A549 (cell line): ENCODE measurements at regions not wholly inside any gene's neighbourhood (a gene's known extent, or its start where the extent isn't known, plus 50 kb on each side); places are given as distances from the start of the nearest gene placed in this dataset.
"Not testable (repeated sequence)": the region's sequence is repeated elsewhere in the genome, so short reads cannot be mapped to it uniquely, and the experiment has no call there.

ENCODE experiments used
- ATAC-seq, 2 experiments: fragments of 200-7000 bp in 1 of 2; fragments of >200 bp in 1 of 2; cut with Nextera tagmentation in 1 of 2; cut with Tn5 transposase in 1 of 2; 3 replicates each; pipeline versions ENCODE4 v1.8.0 to v1.9.1; 2018 to 2020; ENCODE audit warnings: mild to moderate bottlenecking in 1 of 2, moderate library complexity in 1 of 2
- CTCF ChIA-PET: fragments of 300-600 bp; sonication (Branson Sonifier 250); formaldehyde crosslinking; extraction: SDS; loops from one replicate; lab custom pipeline; 2021; ENCODE audit warnings: antibody characterized with exemption, inconsistent platforms; lab: Yijun Ruan, JAX
- POLR2A ChIA-PET: fragments of 350-600 bp; formaldehyde crosslinking; extraction: SDS; loops from one replicate; lab custom pipeline; 2021; ENCODE audit warnings: antibody characterized with exemption, inconsistent platforms; lab: Yijun Ruan, JAX
- DNase-seq, 2 experiments: peaks; one replicate each; pipeline versions ENCODE4 v3.0.0 to v3.0.0-alpha.2; 2011 to 2016; ENCODE audit warnings: low read depth in 1 of 2, low spot score in 1 of 2
- FAIRE-seq: peaks from 2 replicates; lab custom pipeline; 2011; peaks lifted over from hg19 to GRCh38; lab: Jason Lieb, UNC
- H3K27ac ChIP-seq, 2 experiments: fragments of >200 bp; sonication (Bioruptor Twin); formaldehyde crosslinking; 3 replicates each; pipeline ENCODE4 v1.5.1; 2016 to 2017
- H3K4me1 ChIP-seq: fragments of >200 bp; sonication (Bioruptor Twin); formaldehyde crosslinking; 3 replicates; pipeline ENCODE4 v1.6.1; 2016
- H3K4me2 ChIP-seq: fragments of >200 bp; sonication (Bioruptor Twin); formaldehyde crosslinking; 3 replicates; pipeline ENCODE4 v1.6.1; 2016
- H3K4me3 ChIP-seq: fragments of >200 bp; sonication (Bioruptor Twin); formaldehyde crosslinking; 3 replicates; pipeline ENCODE4 v1.5.1; 2016
- H3K9me3 ChIP-seq: fragments of >200 bp; sonication (Bioruptor Twin); formaldehyde crosslinking; 3 replicates; pipeline ENCODE4 v1.6.1; 2016
- CHD2 ChIP-seq: fragments of 150-350 bp; IDR thresholded peaks from 2 replicates; pipeline ENCODE4 v1.6.1; 2014; ENCODE audit warnings: low read length; ENCODE audit not compliant: partially characterized antibody
- CHD4 ChIP-seq: fragments of 200-600 bp; sonication (generic); IDR thresholded peaks from 2 replicates; pipeline ENCODE4 v1.6.1; 2016; ENCODE audit warnings: antibody characterized with exemption, mild to moderate bottlenecking, borderline replicate concordance
- ESRRA ChIP-seq: fragments of 150-350 bp; IDR thresholded peaks from 2 replicates; pipeline ENCODE4 v1.6.1; 2014; ENCODE audit warnings: mild to moderate bottlenecking, low read length, borderline replicate concordance
- FOSB ChIP-seq: fragments of 250-450 bp; sonication (Bioruptor Pico); IDR thresholded peaks from 2 replicates; pipeline ENCODE4 v1.5.0; 2020; ENCODE audit warnings: mild to moderate bottlenecking, moderate library complexity
- FOSL2 ChIP-seq, 2 experiments: fragments of 450-650 bp in 1 of 2; fragments of >200 bp in 1 of 2; sonication (Bioruptor Twin) in 1 of 2; formaldehyde crosslinking; IDR thresholded peaks; 2 replicates each; pipeline versions ENCODE4 v1.5.0 to v1.6.1; 2016 to 2020; ENCODE audit warnings: mild to moderate bottlenecking in 1 of 2, moderate library complexity in 1 of 2
- FOXS1 ChIP-seq: fragments of 250-450 bp; sonication (Bioruptor Pico); IDR thresholded peaks from 2 replicates; pipeline ENCODE4 v1.5.0; 2020; ENCODE audit warnings: mild to moderate bottlenecking, moderate library complexity
- HDAC2 ChIP-seq: fragments of 200-600 bp; sonication (generic); IDR thresholded peaks from 2 replicates; pipeline ENCODE4 v1.6.1; 2016
- HOXA7 ChIP-seq: fragments of 250-450 bp; sonication (Bioruptor Pico); IDR thresholded peaks from 2 replicates; pipeline ENCODE4 v1.5.0; 2020; ENCODE audit warnings: mild to moderate bottlenecking, moderate library complexity
- HOXB5 ChIP-seq: fragments of 250-450 bp; sonication (Bioruptor Pico); IDR thresholded peaks from 2 replicates; pipeline ENCODE4 v1.5.0; 2020; ENCODE audit warnings: mild to moderate bottlenecking, moderate library complexity
- KDM1A ChIP-seq: fragments of 200-600 bp; sonication (generic); IDR thresholded peaks from 2 replicates; pipeline ENCODE4 v1.6.1; 2016; ENCODE audit warnings: low read depth, mild to moderate bottlenecking
- PHF8 ChIP-seq: fragments of 200-600 bp; sonication (generic); IDR thresholded peaks from 2 replicates; pipeline ENCODE4 v1.6.1; 2016; ENCODE audit warnings: low read depth, mild to moderate bottlenecking, antibody characterized with exemption, moderate library complexity, borderline replicate concordance
- POLR2A ChIP-seq: IDR thresholded peaks from 2 replicates; pipeline ENCODE4 v1.6.1; 2012; ENCODE audit warnings: mild to moderate bottlenecking, low read length
- POLR2AphosphoS2 ChIP-seq: conservative IDR thresholded peaks from 2 replicates; pipeline ENCODE4 v1.6.1; 2012; ENCODE audit warnings: low read length, improper control_type of control experiment, inconsistent platforms
- RAD21 ChIP-seq, 2 experiments: fragments of >200 bp in 1 of 2; sonication (Bioruptor Twin) in 1 of 2; formaldehyde crosslinking in 1 of 2; IDR thresholded peaks in 1 of 2; conservative IDR thresholded peaks in 1 of 2; 2 replicates in 1 of 2; 3 replicates in 1 of 2; pipeline ENCODE4 v1.6.1; 2012 to 2018; ENCODE audit warnings: inconsistent platforms in 1 of 2
- RARB ChIP-seq: fragments of 250-450 bp; sonication (Bioruptor Pico); IDR thresholded peaks from 2 replicates; pipeline ENCODE4 v1.8.0; 2021; ENCODE audit warnings: mild to moderate bottlenecking, moderate library complexity
- SMC3 ChIP-seq: fragments of >200 bp; sonication (Bioruptor Twin); formaldehyde crosslinking; IDR thresholded peaks from 3 replicates; pipeline ENCODE4 v1.6.1; 2018; ENCODE audit warnings: inconsistent platforms
- TFCP2L1 ChIP-seq: fragments of 250-450 bp; sonication (Bioruptor Pico); IDR thresholded peaks from 2 replicates; pipeline ENCODE4 v1.5.0; 2021; ENCODE audit warnings: mild to moderate bottlenecking
- ZC3H11A ChIP-seq: fragments of 450-650 bp; IDR thresholded peaks from 2 replicates; pipeline ENCODE4 v1.6.1; 2014; ENCODE audit warnings: antibody characterized with exemption, mild to moderate bottlenecking
- ZNF302 ChIP-seq: fragments of 250-450 bp; sonication (Bioruptor Pico); IDR thresholded peaks from 2 replicates; pipeline ENCODE4 v1.9.0; 2021; ENCODE audit warnings: inconsistent platforms, mild to moderate bottlenecking, moderate library complexity
- WGBS: methylation state at CpG from one replicate; pipeline ENCODE4 v1.1.6; 2017; ENCODE audit errors: missing lambda C conversion rate; 5-methylcytosine and 5-hydroxymethylcytosine counted together
- TF ChIP-seq, protein P1 (sequence below): fragments of 250-450 bp; sonication (Bioruptor Pico); IDR thresholded peaks from 2 replicates; pipeline ENCODE4 v1.5.0; 2020; ENCODE audit warnings: low read depth, mild to moderate bottlenecking, moderate library complexity
- TF ChIP-seq, protein P2 (sequence below): fragments of 200-600 bp; sonication (generic); IDR thresholded peaks from 2 replicates; pipeline ENCODE4 v1.6.1; 2016; ENCODE audit warnings: antibody characterized with exemption, mild to moderate bottlenecking, moderate library complexity
- TF ChIP-seq, protein P3 (sequence below): fragments of 250-450 bp; sonication (Bioruptor Pico); IDR thresholded peaks from 2 replicates; pipeline ENCODE4 v1.5.0; 2021; ENCODE audit warnings: mild to moderate bottlenecking, moderate library complexity, borderline replicate concordance

DNA sequence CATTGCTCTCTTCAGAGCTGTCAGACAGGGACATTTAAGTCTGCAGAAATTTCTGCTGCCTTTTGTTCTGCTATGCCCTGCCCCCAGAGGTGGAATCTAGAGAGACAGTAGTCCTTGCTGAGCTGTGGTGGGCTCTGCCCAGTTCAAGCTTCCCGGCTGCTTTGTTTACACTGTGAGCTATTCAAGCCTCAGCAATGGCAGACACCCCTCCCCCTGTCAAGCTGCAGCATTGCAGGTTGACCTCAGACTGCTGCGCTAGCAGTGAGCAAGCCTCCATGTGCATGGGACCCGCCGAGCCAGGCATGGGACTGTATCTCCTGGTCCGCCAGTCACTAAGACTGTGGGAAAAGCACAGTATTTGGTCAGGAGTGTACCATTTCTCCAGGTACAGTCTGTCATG, 53.6 kb upstream of the MAPK10 start:
- WGBS: 80% methylated on average over 1 of the region's 5 CpGs

DNA sequence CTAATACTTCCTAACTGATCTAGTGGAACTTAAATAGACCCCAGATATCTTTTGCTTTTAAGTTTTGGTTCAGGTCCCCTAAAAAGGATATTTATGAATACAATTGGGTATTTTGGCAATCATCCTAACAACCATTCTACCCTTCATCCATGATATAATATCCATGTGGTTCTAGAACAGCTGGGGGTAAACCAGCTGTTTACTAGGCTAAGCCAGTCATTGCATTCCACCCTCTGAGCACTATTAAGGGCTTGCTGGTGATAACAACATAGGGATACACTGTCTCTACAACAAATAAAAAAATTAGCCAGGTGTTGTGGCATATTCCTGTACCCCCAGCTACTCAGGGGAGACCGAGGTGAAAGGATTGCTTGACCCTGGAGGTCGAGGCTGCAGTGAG, 54.8 kb upstream of the MAPK10 start:
- WGBS: 0% methylated on average over 2 of the region's 2 CpGs
- ChIA-PET POLR2A (no interaction called here), CTCF (no interaction called here)
- H3K9me3 ChIP-seq: no peaks in the 10 kb centered on the region
- no peak overlapping the region for H3K4me3 ChIP-seq
- no peak overlapping the region for H3K27ac ChIP-seq
- TF ChIP-seq TFCP2L1 (CRISPR knock-in tag): no peak
- no peak for TF ChIP-seq SMC3
- no peak for TF ChIP-seq FOXS1 (CRISPR knock-in tag)
- TF ChIP-seq RAD21 (conservative IDR thresholded peaks at IDR 0.05 in 1 of 2, IDR thresholded peaks at IDR 0.05 in 1 of 2): no peak
- TF ChIP-seq, protein P1, sequence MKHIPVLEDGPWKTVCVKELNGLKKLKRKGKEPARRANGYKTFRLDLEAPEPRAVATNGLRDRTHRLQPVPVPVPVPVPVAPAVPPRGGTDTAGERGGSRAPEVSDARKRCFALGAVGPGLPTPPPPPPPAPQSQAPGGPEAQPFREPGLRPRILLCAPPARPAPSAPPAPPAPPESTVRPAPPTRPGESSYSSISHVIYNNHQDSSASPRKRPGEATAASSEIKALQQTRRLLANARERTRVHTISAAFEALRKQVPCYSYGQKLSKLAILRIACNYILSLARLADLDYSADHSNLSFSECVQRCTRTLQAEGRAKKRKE: no peak
- TF ChIP-seq POLR2A: no peak
- no peak for TF ChIP-seq ESRRA
- no peaks in the 10 kb centered on the region for H3K4me1 ChIP-seq
- ATAC-seq (no peak), FAIRE-seq (no peak), DNase-seq (no peak)
- no peak overlapping the region for H3K4me2 ChIP-seq

More for the DNA sequence above, 53.6 kb upstream of the MAPK10 start:
- FAIRE-seq, DNase-seq, H3K27ac ChIP-seq, POLR2A ChIA-PET, CTCF ChIA-PET, H3K4me2 ChIP-seq, ATAC-seq, H3K4me1 ChIP-seq, H3K4me3 ChIP-seq, H3K9me3 ChIP-seq: not testable (repeated sequence)

DNA sequence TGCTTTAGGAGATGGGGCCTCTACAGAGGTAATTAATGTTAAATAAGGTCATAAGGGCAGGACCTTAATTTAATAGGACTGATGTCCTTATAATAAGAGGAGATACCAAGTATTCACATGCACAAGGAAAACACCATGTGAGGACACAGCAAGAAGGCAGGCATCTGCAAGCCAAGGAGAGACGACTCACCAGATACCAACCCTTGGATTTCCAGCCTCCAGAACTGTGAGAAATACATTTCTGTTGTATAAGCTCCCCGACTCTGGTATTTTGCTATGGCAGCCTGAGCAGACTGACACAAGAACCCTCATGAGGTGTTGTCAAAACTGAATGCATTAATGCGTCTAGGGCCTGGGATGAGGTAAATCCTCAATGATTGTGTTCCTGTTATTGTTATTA, 56.2 kb upstream of the MAPK10 start:
- Histone ChIP-seq H3K27ac (no peak overlapping the region), H3K4me3 (no peak overlapping the region), H3K4me2 (no peak overlapping the region), H3K4me1 (no peaks in the 10 kb centered on the region), H3K9me3 (no peaks in the 10 kb centered on the region)
- ATAC-seq (no peak), FAIRE-seq (no peak), DNase-seq (no peak)
- ChIA-PET CTCF (no interaction called here), POLR2A (no interaction called here)
- TF ChIP-seq HOXA7 (CRISPR knock-in tag): no peak
- TF ChIP-seq POLR2AphosphoS2: no peak
- TF ChIP-seq PHF8: no peak
- TF ChIP-seq KDM1A: no peak
- TF ChIP-seq, protein P2, sequence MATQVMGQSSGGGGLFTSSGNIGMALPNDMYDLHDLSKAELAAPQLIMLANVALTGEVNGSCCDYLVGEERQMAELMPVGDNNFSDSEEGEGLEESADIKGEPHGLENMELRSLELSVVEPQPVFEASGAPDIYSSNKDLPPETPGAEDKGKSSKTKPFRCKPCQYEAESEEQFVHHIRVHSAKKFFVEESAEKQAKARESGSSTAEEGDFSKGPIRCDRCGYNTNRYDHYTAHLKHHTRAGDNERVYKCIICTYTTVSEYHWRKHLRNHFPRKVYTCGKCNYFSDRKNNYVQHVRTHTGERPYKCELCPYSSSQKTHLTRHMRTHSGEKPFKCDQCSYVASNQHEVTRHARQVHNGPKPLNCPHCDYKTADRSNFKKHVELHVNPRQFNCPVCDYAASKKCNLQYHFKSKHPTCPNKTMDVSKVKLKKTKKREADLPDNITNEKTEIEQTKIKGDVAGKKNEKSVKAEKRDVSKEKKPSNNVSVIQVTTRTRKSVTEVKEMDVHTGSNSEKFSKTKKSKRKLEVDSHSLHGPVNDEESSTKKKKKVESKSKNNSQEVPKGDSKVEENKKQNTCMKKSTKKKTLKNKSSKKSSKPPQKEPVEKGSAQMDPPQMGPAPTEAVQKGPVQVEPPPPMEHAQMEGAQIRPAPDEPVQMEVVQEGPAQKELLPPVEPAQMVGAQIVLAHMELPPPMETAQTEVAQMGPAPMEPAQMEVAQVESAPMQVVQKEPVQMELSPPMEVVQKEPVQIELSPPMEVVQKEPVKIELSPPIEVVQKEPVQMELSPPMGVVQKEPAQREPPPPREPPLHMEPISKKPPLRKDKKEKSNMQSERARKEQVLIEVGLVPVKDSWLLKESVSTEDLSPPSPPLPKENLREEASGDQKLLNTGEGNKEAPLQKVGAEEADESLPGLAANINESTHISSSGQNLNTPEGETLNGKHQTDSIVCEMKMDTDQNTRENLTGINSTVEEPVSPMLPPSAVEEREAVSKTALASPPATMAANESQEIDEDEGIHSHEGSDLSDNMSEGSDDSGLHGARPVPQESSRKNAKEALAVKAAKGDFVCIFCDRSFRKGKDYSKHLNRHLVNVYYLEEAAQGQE: no peak
- TF ChIP-seq FOSB: no peak
- 57% methylated on average over 3 of the region's 3 CpGs for WGBS

DNA sequence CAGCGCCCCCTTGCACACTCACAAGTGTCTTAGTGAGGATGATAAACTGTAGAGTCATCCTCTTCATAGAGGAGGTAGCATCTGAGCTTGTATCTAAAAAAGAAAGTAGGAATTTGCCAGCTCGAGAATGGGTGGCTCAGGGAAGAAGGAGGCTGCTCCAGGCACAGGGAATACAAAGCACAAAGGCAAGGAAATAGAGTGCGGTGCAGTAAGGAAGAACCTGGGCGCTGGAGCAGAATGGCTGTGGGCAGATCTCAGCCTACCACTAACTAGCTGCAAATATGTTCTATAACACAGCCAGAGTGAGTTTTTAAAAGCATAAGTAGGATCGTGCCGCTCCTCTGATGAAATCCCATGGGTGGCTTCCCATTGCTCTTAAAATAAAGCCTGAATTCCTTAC, 61.6 kb upstream of the MAPK10 start:
- ATAC-seq (no peak), FAIRE-seq (no peak), DNase-seq (no peak)
- ChIA-PET CTCF (no interaction called here), POLR2A (no interaction called here)
- 86% methylated on average over 6 of the region's 6 CpGs for WGBS
- Histone ChIP-seq H3K27ac (no peak overlapping the region), H3K4me3 (no peak overlapping the region), H3K4me2 (no peak overlapping the region), H3K9me3 (no peaks in the 10 kb centered on the region), H3K4me1 (no peaks in the 10 kb centered on the region)
- TF ChIP-seq ZC3H11A: no peak
- no peak for TF ChIP-seq FOSL2 (IDR thresholded peaks at IDR 0.05)
- no peak for TF ChIP-seq FOSL2 (CRISPR knock-in tag; IDR thresholded peaks at IDR 0.05)
- no peak for TF ChIP-seq CHD2
- no peak for TF ChIP-seq HOXA7 (CRISPR knock-in tag)
- no peak for TF ChIP-seq CHD4
- TF ChIP-seq, protein P3, sequence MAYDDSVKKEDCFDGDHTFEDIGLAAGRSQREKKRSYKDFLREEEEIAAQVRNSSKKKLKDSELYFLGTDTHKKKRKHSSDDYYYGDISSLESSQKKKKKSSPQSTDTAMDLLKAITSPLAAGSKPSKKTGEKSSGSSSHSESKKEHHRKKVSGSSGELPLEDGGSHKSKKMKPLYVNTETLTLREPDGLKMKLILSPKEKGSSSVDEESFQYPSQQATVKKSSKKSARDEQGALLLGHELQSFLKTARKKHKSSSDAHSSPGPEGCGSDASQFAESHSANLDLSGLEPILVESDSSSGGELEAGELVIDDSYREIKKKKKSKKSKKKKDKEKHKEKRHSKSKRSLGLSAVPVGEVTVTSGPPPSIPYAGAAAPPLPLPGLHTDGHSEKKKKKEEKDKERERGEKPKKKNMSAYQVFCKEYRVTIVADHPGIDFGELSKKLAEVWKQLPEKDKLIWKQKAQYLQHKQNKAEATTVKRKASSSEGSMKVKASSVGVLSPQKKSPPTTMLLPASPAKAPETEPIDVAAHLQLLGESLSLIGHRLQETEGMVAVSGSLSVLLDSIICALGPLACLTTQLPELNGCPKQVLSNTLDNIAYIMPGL (CRISPR knock-in tag): no peak
- TF ChIP-seq HDAC2: no peak
- TF ChIP-seq, protein P2: no peak
- no peak for TF ChIP-seq RARB (CRISPR knock-in tag)
- no peak for TF ChIP-seq HOXB5 (CRISPR knock-in tag)
- no peak for TF ChIP-seq FOXS1 (CRISPR knock-in tag)
- TF ChIP-seq ZNF302 (CRISPR knock-in tag): no peak
- TF ChIP-seq SMC3: no peak
